ENCODE measurements at regions not wholly inside any gene's neighbourhood (a gene's known extent, or its start where the extent isn't known, plus 50 kb on each side); places are given as distances from the start of the nearest gene placed in this dataset.
"Not testable (repeated sequence)": the region's sequence is repeated elsewhere in the genome, so short reads cannot be mapped to it uniquely, and the experiment has no call there.

DNA sequence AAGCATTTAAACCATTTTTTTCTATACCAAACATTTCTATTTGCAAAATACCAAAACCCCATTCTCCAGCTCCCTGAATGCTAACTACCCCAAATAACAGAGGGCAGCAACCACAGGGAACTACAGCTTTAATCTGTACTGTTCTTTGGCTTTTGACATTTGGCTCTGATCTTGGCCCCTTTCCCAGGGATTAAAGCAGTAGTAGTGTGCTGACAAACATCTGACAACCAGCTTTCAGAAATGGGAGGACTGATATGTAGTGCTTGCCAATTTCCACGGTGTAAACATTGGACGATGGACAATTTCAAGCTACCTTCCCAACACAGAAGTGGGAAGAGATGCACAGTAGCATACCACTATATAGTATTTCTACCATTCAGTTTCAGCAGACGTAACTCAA lies 88.4 kb upstream of the TEAD1 start:
- DNase-seq (ENCODE audit: low spot score) = no peak

- no peak for DNase-seq (ENCODE audit: low spot score)
These were observed 86.8 kb upstream of the TEAD1 start for GRCh38 chr11:12587333-12587991.

GRCh38 chr11:12591706-12592105 lies 82.5 kb upstream of the TEAD1 start:
- no peak for DNase-seq (ENCODE audit: low spot score)

DNA sequence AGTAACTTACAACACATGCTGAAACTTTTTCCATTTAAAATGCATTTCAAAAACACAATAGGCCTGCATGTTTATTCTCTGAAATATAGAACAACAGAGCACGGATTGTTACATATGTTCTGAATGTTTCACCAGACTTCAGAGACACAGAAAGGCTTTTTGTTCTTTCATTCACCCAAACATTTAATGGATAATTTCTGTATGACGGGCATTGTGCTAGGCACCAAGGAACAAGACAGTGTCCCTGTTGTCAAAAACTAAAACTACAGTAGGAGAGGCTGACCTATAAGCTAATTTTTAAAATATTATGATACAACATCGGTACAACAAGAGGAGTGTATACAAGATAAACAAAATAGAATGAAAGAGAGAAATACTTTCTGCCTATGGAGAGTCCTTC lies 81.9 kb upstream of the TEAD1 start:
- DNase-seq (ENCODE audit: low spot score) = no peak

GRCh38 chr11:12595089-12595847 lies 79.0 kb upstream of the TEAD1 start:
- not testable (repeated sequence) for DNase-seq (ENCODE audit: low spot score)

DNA sequence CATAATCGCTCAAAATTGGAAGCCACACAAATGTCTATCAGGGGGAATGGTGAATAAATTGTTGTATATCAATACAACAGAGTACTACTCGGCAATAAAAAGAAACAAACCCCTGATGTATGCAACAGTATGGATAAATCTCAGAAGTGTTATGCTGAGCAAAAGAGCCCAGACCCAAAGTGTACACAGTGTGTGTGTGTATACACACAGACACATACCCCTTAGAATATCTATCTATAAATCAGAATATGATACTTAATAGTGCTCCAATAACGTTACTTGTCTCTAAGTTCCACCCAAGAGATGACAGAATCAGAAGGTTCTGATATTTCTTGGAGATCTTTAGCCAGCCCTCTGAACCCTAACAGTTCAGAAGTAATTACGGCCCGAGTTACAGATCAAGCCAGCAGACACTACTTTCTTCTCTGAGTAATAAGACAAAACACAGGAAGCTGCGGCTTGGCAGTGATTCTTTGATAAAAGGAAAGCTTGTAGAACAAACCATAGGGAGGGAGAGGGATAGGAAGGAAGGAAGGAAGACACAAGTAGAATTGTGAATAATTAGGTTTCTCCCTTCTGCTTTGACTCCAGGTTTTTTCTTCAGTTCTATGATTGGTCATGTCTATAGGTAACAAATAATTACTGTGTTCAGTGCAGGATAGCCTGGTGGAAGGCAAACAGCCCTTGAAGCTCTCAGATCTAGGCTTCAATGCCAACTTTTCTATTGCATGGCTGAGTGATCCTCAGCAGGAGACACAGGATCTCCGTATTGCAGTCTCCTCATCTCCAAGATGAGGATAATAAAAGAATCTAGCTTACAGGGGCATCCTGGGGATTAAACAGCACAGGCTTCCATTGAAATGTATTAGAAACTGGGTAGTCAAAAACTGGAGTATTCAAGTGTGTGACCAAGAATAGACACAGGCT lies 75.6 kb upstream of the TEAD1 start:
- DNase-seq (ENCODE audit: low spot score) = no peak

- peak; percentile 64 for DNase-seq (ENCODE audit: low spot score)
These were observed 74.6 kb upstream of the TEAD1 start for GRCh38 chr11:12599408-12600143.

GRCh38 chr11:12600829-12601228 lies 73.4 kb upstream of the TEAD1 start:
- DNase-seq (ENCODE audit: low spot score) = peak; percentile 18

GRCh38 chr11:12602421-12602820 lies 71.8 kb upstream of the TEAD1 start:
- no peak for DNase-seq (ENCODE audit: low spot score)

DNA sequence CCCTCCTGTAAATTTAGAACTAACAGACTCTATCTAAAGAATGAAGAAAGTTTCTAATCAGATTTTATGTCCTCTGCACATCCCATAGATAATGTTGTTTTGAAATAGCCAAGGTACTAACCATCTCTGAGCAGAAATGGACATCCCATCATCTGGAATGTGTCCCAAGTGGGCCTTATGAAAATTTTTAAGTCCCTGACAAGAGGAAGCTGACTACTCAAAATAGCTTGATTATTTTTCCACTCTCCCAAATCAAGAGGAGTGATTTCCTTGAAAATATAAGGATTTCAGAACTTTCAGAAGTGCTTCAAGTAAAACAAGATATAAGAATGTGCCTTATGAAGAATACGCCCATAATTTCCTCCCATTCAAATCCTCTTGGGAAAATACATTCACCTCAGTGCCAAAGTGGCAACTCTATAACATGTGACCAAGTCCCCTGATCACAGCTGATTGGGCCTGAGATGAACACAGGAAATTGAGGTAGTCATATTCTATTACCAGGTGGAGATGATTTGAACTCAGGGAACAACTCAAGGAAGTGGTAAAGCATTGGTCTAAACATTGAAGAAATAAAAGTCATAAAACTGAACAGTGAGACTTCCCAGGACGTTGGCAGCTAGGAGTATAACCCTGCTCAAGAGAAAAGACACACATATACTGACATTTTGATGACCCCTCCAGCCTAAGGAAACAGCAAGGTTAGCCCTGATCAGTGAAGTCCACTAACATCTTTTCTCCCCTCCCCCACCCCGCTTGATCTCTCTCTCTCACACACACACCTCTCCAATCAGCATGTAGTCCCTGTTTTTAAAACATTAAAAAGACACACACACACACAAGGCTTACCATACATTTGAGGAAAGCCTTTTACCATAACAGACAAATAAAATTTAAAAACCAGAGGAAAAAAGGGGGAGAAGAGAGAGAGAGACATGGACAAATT lies 70.8 kb upstream of the TEAD1 start:
- DNase-seq (ENCODE audit: low spot score) = no peak

- no peak for DNase-seq (ENCODE audit: low spot score)
These were observed 69.6 kb upstream of the TEAD1 start for GRCh38 chr11:12604557-12605153.

DNA sequence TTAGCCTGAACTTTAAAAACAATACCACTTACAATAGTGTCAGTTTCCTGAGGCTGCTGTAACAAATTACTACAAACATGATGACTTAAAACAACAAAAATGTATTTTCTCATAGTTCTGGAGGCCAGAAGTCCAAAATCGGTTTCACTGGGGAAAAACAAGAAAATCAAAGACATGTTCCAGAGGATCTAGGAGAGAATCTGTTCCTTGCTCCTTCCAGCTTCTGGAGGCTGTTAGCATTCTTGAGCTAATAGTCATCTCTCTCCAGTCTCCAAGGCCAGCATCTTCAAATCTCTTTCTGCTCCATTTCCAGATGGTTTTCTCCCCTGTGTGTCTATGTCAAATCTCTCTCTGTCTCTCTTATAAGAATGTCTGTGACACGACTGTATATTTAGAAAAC lies 67.6 kb upstream of the TEAD1 start:
- DNase-seq (ENCODE audit: low spot score) = no peak

GRCh38 chr11:12608678-12609077 lies 65.5 kb upstream of the TEAD1 start:
- DNase-seq (ENCODE audit: low spot score) = not testable (repeated sequence)

GRCh38 chr11:12611352-12611751 lies 62.9 kb upstream of the TEAD1 start:
- no peak for DNase-seq (ENCODE audit: low spot score)

- no peak for DNase-seq (ENCODE audit: low spot score)
These were observed 56.6 kb upstream of the TEAD1 start for GRCh38 chr11:12617632-12618031.

GRCh38 chr11:12618743-12619540 lies 55.3 kb upstream of the TEAD1 start:
- DNase-seq (ENCODE audit: low spot score) = no peak

DNA sequence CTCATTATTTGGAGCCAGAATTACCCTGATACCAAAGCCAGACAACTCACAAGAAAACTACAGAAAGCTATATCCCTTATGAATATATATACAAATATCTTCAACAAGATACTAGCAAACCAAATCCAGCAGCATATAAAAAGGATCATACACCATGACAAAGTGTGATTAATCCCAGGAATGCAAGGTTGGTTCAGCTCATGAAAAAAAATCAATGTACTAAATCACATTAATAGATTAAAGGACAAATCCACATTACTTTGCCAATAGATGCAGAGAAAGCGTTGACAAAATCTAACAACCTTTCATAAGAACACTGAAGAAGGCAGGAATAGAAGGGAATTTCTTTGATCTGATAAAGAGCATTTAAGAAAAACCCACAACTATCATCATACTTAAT lies 50.4 kb upstream of the TEAD1 start:
- no peak for DNase-seq (ENCODE audit: low spot score)
